HEK293 (cell line): ENCODE measurements at regions not wholly inside any gene's neighbourhood (a gene's known extent, or its start where the extent isn't known, plus 50 kb on each side); places are given as distances from the start of the nearest gene placed in this dataset.

ENCODE experiments used
- CTCF ChIA-PET: fragments of 350-600 bp; formaldehyde crosslinking; extraction: SDS; loops from one replicate; lab custom pipeline; 2021; ENCODE audit warnings: antibody characterized with exemption; lab: Yijun Ruan, JAX
- POLR2A ChIA-PET: fragments of 300-600 bp; formaldehyde crosslinking; extraction: SDS; loops from one replicate; lab custom pipeline; 2020; ENCODE audit warnings: antibody characterized with exemption, inconsistent platforms; lab: Yijun Ruan, JAX
- H3K27ac ChIP-seq: fragments of 200-500 bp; sonication (Bioruptor generic); 2 replicates; pipeline ENCODE4 v1.5.1; 2014; ENCODE audit warnings: low read depth, low read length, control low read depth, inconsistent platforms; ENCODE audit errors: extremely low read depth
- H3K36me3 ChIP-seq, 2 experiments: fragments of 200-500 bp in 1 of 2; sonication (Bioruptor generic) in 1 of 2; 1 replicate in 1 of 2; 2 replicates in 1 of 2; pipeline ENCODE4 v1.5.1; 2014 to 2017; ENCODE audit warnings: inconsistent platforms in 2 of 2, low read length in 2 of 2; ENCODE audit not compliant: control insufficient read depth in 2 of 2, insufficient read depth in 1 of 2
- H3K4me1 ChIP-seq: fragments of 200-500 bp; sonication (Bioruptor generic); 2 replicates; pipeline ENCODE4 v1.5.1; 2014; ENCODE audit warnings: mild to moderate bottlenecking, low read length, inconsistent platforms; ENCODE audit not compliant: control insufficient read depth, insufficient read depth
- H3K4me3 ChIP-seq: 2 replicates; pipeline ENCODE4 v1.5.1; 2011; ENCODE audit warnings: low read depth, mild to moderate bottlenecking, control low read depth, low read length, moderate library complexity
- H3K9me3 ChIP-seq: fragments of 200-500 bp; sonication (Bioruptor generic); 2 replicates; pipeline ENCODE4 v1.5.1; 2014; ENCODE audit warnings: low read depth, low read length, inconsistent platforms; ENCODE audit not compliant: control insufficient read depth, insufficient read depth
- AEBP2 ChIP-seq: fragments of 450-650 bp; formaldehyde crosslinking; IDR thresholded peaks from 2 replicates; pipeline ENCODE4 v1.5.1; 2016; ENCODE audit warnings: missing biosample characterization, missing genetic modification characterization, borderline replicate concordance
- GLIS2 ChIP-seq: fragments of 450-650 bp; formaldehyde crosslinking; IDR thresholded peaks from 2 replicates; pipeline ENCODE4 v1.5.1; 2016; ENCODE audit warnings: missing biosample characterization, missing genetic modification characterization
- HOXA7 ChIP-seq: sonication (generic); formaldehyde crosslinking; IDR thresholded peaks from 2 replicates; pipeline ENCODE4 v1.8.1; 2022; ENCODE audit warnings: missing genetic modification reagents, borderline replicate concordance
- HOXD13 ChIP-seq: sonication (generic); formaldehyde crosslinking; IDR thresholded peaks from 2 replicates; pipeline ENCODE4 v1.8.0; 2022; ENCODE audit warnings: missing genetic modification reagents, borderline replicate concordance
- KLF1 ChIP-seq: fragments of 450-650 bp; formaldehyde crosslinking; IDR thresholded peaks from 2 replicates; pipeline ENCODE4 v1.5.1; 2016; ENCODE audit warnings: missing biosample characterization, missing genetic modification characterization
- PRDM4 ChIP-seq: fragments of 450-650 bp; formaldehyde crosslinking; IDR thresholded peaks from 2 replicates; pipeline ENCODE4 v1.5.1; 2017; ENCODE audit warnings: missing biosample characterization, missing genetic modification characterization
- TRIM28 ChIP-seq: IDR thresholded peaks from 2 replicates; pipeline ENCODE4 v1.6.1; 2011; ENCODE audit warnings: low read length, control low read depth, borderline replicate concordance
- YY2 ChIP-seq: fragments of 450-650 bp; formaldehyde crosslinking; IDR thresholded peaks from 2 replicates; pipeline ENCODE4 v1.5.1; 2016; ENCODE audit warnings: missing biosample characterization, missing genetic modification characterization
- ZBTB20 ChIP-seq: fragments of 450-650 bp; formaldehyde crosslinking; IDR thresholded peaks from 2 replicates; pipeline ENCODE4 v1.5.1; 2016; ENCODE audit warnings: missing biosample characterization, missing genetic modification characterization
- ZBTB21 ChIP-seq: fragments of 450-650 bp; formaldehyde crosslinking; IDR thresholded peaks from 2 replicates; pipeline ENCODE4 v1.5.1; 2017; ENCODE audit warnings: missing biosample characterization, missing genetic modification characterization
- ZFHX2 ChIP-seq: fragments of 450-650 bp; formaldehyde crosslinking; conservative IDR thresholded peaks from 2 replicates; pipeline ENCODE4 v1.5.1; 2016; ENCODE audit warnings: missing biosample characterization, missing genetic modification characterization
- ZNF132 ChIP-seq: fragments of 450-650 bp; formaldehyde crosslinking; IDR thresholded peaks from 2 replicates; pipeline ENCODE4 v1.5.1; 2017; ENCODE audit warnings: missing biosample characterization, missing genetic modification characterization, borderline replicate concordance
- ZNF214 ChIP-seq: fragments of 450-650 bp; formaldehyde crosslinking; IDR thresholded peaks from 2 replicates; pipeline ENCODE4 v1.5.1; 2017; ENCODE audit warnings: missing biosample characterization, mild to moderate bottlenecking, missing genetic modification characterization, borderline replicate concordance
- ZNF223 ChIP-seq: fragments of 450-650 bp; formaldehyde crosslinking; IDR thresholded peaks from 2 replicates; pipeline ENCODE4 v1.5.1; 2016; ENCODE audit warnings: missing biosample characterization, missing genetic modification characterization
- ZNF394 ChIP-seq: fragments of 450-650 bp; formaldehyde crosslinking; IDR thresholded peaks from 2 replicates; pipeline ENCODE4 v1.5.1; 2016; ENCODE audit warnings: missing biosample characterization, missing genetic modification characterization, mild to moderate bottlenecking, moderate library complexity, borderline replicate concordance
- ZNF398 ChIP-seq: fragments of 450-650 bp; formaldehyde crosslinking; IDR thresholded peaks from 2 replicates; pipeline ENCODE4 v1.5.1; 2017; ENCODE audit warnings: missing biosample characterization, missing genetic modification characterization
- ZNF473 ChIP-seq: fragments of 450-650 bp; formaldehyde crosslinking; IDR thresholded peaks from 2 replicates; pipeline ENCODE4 v1.5.1; 2017; ENCODE audit warnings: missing biosample characterization, missing genetic modification characterization
- ZNF544 ChIP-seq: fragments of 450-650 bp; formaldehyde crosslinking; IDR thresholded peaks from 2 replicates; pipeline ENCODE4 v1.5.0; 2017; ENCODE audit warnings: missing biosample characterization, missing genetic modification characterization
- ZNF626 ChIP-seq: fragments of 450-650 bp; sonication (Bioruptor Pico); formaldehyde crosslinking; IDR thresholded peaks from 2 replicates; pipeline ENCODE4 v1.5.1; 2018; ENCODE audit warnings: missing biosample characterization, missing genetic modification characterization, inconsistent platforms
- ZNF658 ChIP-seq: fragments of 450-650 bp; formaldehyde crosslinking; IDR thresholded peaks from 2 replicates; pipeline ENCODE4; 2016; ENCODE audit warnings: missing biosample characterization, missing genetic modification characterization
- TF ChIP-seq, protein P1 (sequence below): fragments of 450-650 bp; IDR thresholded peaks from 2 replicates; pipeline ENCODE4 v1.5.1; 2018; ENCODE audit warnings: missing biosample characterization, missing genetic modification characterization
- TF ChIP-seq, protein P2 (sequence below): fragments of 450-650 bp; formaldehyde crosslinking; IDR thresholded peaks from 2 replicates; pipeline ENCODE4 v1.5.1; 2017; ENCODE audit warnings: missing biosample characterization, missing genetic modification characterization

DNA sequence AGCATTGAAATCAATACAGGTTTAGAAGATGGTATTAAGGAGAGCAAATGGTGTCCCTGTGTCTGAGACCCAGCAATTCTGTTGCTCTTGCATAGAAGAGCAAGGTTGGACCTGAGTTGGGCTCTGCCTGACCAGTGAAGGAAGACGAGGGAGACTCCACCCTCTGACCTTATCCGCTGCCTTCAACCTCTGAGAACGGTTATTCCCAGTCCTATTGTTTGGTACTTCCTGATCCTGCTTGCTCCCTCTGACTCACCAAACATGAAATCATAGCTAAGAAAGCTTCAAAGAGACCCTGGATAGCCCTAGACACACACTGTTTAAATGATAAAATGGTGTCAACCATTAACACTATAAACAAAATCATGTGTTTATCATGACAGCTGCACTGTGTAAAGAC is 218.5 kb downstream of the PLK2 start (continued):
- TF ChIP-seq, protein P1, sequence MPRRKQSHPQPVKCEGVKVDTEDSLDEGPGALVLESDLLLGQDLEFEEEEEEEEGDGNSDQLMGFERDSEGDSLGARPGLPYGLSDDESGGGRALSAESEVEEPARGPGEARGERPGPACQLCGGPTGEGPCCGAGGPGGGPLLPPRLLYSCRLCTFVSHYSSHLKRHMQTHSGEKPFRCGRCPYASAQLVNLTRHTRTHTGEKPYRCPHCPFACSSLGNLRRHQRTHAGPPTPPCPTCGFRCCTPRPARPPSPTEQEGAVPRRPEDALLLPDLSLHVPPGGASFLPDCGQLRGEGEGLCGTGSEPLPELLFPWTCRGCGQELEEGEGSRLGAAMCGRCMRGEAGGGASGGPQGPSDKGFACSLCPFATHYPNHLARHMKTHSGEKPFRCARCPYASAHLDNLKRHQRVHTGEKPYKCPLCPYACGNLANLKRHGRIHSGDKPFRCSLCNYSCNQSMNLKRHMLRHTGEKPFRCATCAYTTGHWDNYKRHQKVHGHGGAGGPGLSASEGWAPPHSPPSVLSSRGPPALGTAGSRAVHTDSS (tag by site-specific recombination) = no peak

DNA sequence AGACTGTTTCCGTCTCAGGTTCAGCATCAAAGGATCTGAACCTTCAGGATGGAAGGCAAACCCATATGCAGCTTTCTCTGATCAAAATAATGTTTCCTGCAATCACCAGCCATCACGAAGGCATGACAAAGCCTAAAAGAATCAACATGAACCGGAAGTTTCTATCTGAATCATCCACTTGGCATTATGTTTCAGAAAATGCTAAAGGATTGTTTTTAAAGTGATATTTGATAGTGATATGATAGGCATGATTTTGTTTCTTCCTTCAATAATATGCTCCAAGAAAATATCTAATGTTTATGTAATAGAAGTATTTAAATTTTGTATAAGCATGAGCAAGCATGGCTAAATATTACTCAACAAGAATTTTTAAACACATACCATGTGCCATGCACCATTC is 219.6 kb downstream of the PLK2 start:
- Histone ChIP-seq H3K4me3 (no peak overlapping the region), H3K27ac (no peak overlapping the region), H3K36me3 (no peaks in the 10 kb centered on the region), H3K4me1 (no peaks in the 10 kb centered on the region), H3K9me3 (no peaks in the 10 kb centered on the region)
- TF ChIP-seq ZNF626 (tag by site-specific recombination) = no peak
- POLR2A ChIA-PET = no interaction called here
- CTCF ChIA-PET = no interaction called here

- TF ChIP-seq, protein P2, sequence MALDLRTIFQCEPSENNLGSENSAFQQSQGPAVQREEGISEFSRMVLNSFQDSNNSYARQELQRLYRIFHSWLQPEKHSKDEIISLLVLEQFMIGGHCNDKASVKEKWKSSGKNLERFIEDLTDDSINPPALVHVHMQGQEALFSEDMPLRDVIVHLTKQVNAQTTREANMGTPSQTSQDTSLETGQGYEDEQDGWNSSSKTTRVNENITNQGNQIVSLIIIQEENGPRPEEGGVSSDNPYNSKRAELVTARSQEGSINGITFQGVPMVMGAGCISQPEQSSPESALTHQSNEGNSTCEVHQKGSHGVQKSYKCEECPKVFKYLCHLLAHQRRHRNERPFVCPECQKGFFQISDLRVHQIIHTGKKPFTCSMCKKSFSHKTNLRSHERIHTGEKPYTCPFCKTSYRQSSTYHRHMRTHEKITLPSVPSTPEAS (tag by site-specific recombination) = no peak
- TF ChIP-seq ZNF473 (tag by site-specific recombination) (no peak), ZFHX2 (tag by site-specific recombination) (no peak), PRDM4 (tag by site-specific recombination) (no peak)
- Histone ChIP-seq H3K4me1 (no peaks in the 10 kb centered on the region), H3K36me3 (no peaks in the 10 kb centered on the region), H3K9me3 (no peaks in the 10 kb centered on the region), H3K27ac (no peak overlapping the region), H3K4me3 (no peak overlapping the region)
- CTCF ChIA-PET = no interaction called here
- POLR2A ChIA-PET = no interaction called here
These were observed 220.2 kb downstream of the PLK2 start for GRCh38 chr5:58239731-58240130.

DNA sequence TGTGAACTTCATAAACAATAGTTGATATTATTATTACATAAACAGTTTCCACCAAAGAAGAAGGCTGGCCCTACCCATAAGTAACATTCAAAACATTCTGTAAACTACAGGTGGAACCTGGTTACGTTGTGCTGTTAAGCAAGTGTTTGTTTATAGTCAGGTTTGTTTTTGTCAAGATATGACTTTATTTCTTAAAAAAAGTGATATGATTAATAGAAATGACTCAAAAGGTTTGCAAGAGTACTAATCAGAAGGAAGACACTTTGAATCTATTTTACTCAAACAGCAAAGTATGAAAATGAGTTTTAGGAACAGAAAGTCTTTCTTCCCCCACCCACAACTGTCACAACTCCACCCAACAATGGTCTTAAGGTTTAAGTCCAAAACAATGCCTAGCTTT is 220.8 kb downstream of the PLK2 start:
- H3K27ac ChIP-seq = no peak overlapping the region
- no peaks in the 10 kb centered on the region for H3K9me3 ChIP-seq
- H3K4me1 ChIP-seq = no peaks in the 10 kb centered on the region
- ChIA-PET CTCF (interaction anchor here (0.7 kb wide), 1 partner anchor 59 kb away, joined by 3 read pairs; no protein-coding TSS in a partner anchor), POLR2A (no interaction called here)
- no peaks in the 10 kb centered on the region for H3K36me3 ChIP-seq
- no peak for TF ChIP-seq ZNF398 (tag by site-specific recombination)
- TF ChIP-seq HOXA7 (CRISPR knock-in tag) = no peak
- TF ChIP-seq TRIM28 = no peak
- TF ChIP-seq ZNF544 (tag by site-specific recombination) = no peak
- TF ChIP-seq ZNF223 (tag by site-specific recombination) = no peak
- no peak for TF ChIP-seq AEBP2 (tag by site-specific recombination)
- no peak for TF ChIP-seq ZNF658
- TF ChIP-seq HOXD13 (CRISPR knock-in tag) = no peak
- TF ChIP-seq ZBTB20 (tag by site-specific recombination) = no peak
- no peak for TF ChIP-seq ZNF394
- no peak for TF ChIP-seq KLF1 (tag by site-specific recombination)
- no peak for TF ChIP-seq GLIS2
- no peak for TF ChIP-seq ZNF214 (tag by site-specific recombination)
- no peak for TF ChIP-seq ZBTB21 (tag by site-specific recombination)
- no peak for TF ChIP-seq ZNF132 (tag by site-specific recombination)
- TF ChIP-seq YY2 (tag by site-specific recombination) = no peak
- H3K4me3 ChIP-seq = no peak overlapping the region
